Gastrocnemius medialis (tissue), 4 donors: ENCODE measurements at regions not wholly inside any gene's neighbourhood (a gene's known extent, or its start where the extent isn't known, plus 50 kb on each side); places are given as distances from the start of the nearest gene placed in this dataset.

Experiments used
- ATAC-seq, 2 donors: fragments of 150-250 bp; one replicate each; pipeline ENCODE4 v1.9.1; 2016
- DNase-seq, 2 donors: peaks; one replicate each; pipeline ENCODE4 v3.0.0-alpha.2; 2019
- H3K27ac ChIP-seq, 4 donors: fragments of 200-600 bp; sonication (generic); 1 replicate in 1 of 4; 2 replicates in 3 of 4; pipeline ENCODE4 v1.5.1; 2016 to 2018; ENCODE audit warnings: mild to moderate bottlenecking in 2 of 4, moderate library complexity in 1 of 4
- H3K27me3 ChIP-seq, 3 donors: fragments of 200-600 bp; sonication (generic) in 2 of 3; 1 replicate in 1 of 3; 2 replicates in 2 of 3; pipeline versions ENCODE4 v1.5.1 to v1.6.0; 2016 to 2019; ENCODE audit warnings: mild to moderate bottlenecking in 1 of 3, moderate library complexity in 1 of 3
- H3K36me3 ChIP-seq, 2 donors: fragments of 200-600 bp; sonication (generic) in 1 of 2; one replicate each; pipeline ENCODE4 v1.5.1; 2017 to 2018
- H3K4me1 ChIP-seq, 2 donors: fragments of 200-600 bp; sonication (generic) in 1 of 2; one replicate each; pipeline ENCODE4 v1.5.1; 2016 to 2017; ENCODE audit warnings: mild to moderate bottlenecking in 2 of 2
- H3K4me3 ChIP-seq, 4 donors: fragments of 200-600 bp; sonication (generic) in 3 of 4; 1 replicate in 1 of 4; 2 replicates in 3 of 4; pipeline ENCODE4 v1.5.1; 2016 to 2019; ENCODE audit warnings: mild to moderate bottlenecking in 2 of 4
- H3K9me3 ChIP-seq, 3 donors: fragments of 200-600 bp; sonication (generic) in 2 of 3; 1 replicate in 1 of 3; 2 replicates in 2 of 3; pipeline ENCODE4 v1.5.1; 2016 to 2019
- CTCF ChIP-seq, 5 experiments: fragments of 450-650 bp in 3 of 5; fragments of 200-600 bp in 2 of 5; sonication (generic) in 2 of 5; IDR thresholded peaks in 4 of 5; conservative IDR thresholded peaks in 1 of 5; 1 replicate in 4 of 5; 2 replicates in 1 of 5; pipeline ENCODE4 v1.5.1; 2016 to 2019; ENCODE audit warnings: antibody characterized with exemption in 5 of 5, mild to moderate bottlenecking in 3 of 5, moderate library complexity in 3 of 5
- POLR2A ChIP-seq, 2 donors: fragments of 450-650 bp; IDR thresholded peaks; one replicate each; pipeline ENCODE4 v1.6.1; 2017; ENCODE audit warnings: antibody characterized with exemption in 2 of 2, mild to moderate bottlenecking in 2 of 2, moderate library complexity in 2 of 2
- in situ Hi-C, 4 donors: fragments of 200-750 bp; cut with MboI; loops; one replicate each; pipeline versions ENCODE4 v1.15.0 to v1.8.0; 2017; ENCODE audit warnings: low sequenced_read_pairs in 4 of 4
- intact Hi-C: fragments of 100-400 bp; cut with DNase I; formaldehyde crosslinking; loops from one replicate; pipeline ENCODE4 v1.15.1; 2023; ENCODE audit warnings: low total_unique reads

GRCh38 chr1:23609971-23610370, 50.7 kb upstream of the ID3 start:
- H3K36me3 ChIP-seq, result no peaks in the 10 kb centered on the region
- H3K27me3 ChIP-seq, result no peaks in the 10 kb centered on the region
- DNase-seq (no peak), ATAC-seq (no peak)
- no peaks in the 10 kb centered on the region for H3K4me1 ChIP-seq
- intact Hi-C loops, result loop anchor here (10.0 kb wide), 1 partner anchor 1415 kb away; no protein-coding TSS in a partner anchor
- TF ChIP-seq POLR2A (IDR thresholded peaks at IDR 0.05), result no peak
- TF ChIP-seq CTCF (IDR thresholded peaks at IDR 0.05 in 4 of 5, conservative IDR thresholded peaks at IDR 0.05 in 1 of 5), result no peak
- no peak overlapping the region for H3K4me3 ChIP-seq
- no peak overlapping the region for H3K27ac ChIP-seq
- in situ Hi-C loops, result no loop called here
- no peaks in the 10 kb centered on the region for H3K9me3 ChIP-seq
